ENCODE measurements at regions not wholly inside any gene's neighbourhood (a gene's known extent, or its start where the extent isn't known, plus 50 kb on each side); places are given as distances from the start of the nearest gene placed in this dataset.
"Not testable (repeated sequence)": the region's sequence is repeated elsewhere in the genome, so short reads cannot be mapped to it uniquely, and the experiment has no call there.

DNA sequence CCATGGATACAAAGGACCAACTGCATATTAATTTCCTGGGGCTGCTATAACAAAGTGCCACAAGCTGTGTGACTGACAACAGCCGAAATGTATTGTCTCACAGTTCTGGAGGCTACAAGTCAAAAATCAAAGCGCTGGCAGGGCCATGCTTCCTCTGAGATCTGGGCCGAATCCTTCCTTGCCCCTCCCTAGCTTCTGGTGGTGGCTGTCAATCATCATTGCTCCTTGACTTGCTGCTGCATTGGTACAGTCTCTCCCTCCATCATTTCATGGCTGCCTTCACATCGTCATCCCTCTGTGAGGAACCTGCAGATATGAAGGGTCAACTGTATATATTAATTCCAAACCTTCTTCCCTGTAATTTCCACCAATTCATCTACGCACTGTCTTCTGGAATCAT is 118.3 kb downstream of the EXOC5 start:
- DNase-seq: no peak

DNA sequence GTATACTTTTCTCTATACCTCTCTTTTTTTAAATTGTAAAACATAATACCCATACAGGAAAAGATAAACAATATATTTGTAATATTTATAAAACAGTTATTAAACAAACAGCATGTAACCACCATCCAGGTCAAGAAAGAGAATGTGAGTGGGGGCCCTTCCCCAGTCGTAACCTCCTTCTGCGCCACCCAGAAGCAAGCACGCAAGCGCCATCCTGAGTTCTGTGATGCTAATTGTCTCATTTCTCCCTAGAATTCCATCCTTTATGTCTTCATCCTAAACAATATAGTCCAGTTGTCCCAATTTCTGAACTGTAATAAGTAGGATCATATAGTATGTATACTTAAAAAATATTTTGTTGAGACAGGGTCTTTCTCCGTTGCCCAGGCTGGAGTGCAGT is 129.5 kb downstream of the EXOC5 start:
- DNase-seq: no peak

DNA sequence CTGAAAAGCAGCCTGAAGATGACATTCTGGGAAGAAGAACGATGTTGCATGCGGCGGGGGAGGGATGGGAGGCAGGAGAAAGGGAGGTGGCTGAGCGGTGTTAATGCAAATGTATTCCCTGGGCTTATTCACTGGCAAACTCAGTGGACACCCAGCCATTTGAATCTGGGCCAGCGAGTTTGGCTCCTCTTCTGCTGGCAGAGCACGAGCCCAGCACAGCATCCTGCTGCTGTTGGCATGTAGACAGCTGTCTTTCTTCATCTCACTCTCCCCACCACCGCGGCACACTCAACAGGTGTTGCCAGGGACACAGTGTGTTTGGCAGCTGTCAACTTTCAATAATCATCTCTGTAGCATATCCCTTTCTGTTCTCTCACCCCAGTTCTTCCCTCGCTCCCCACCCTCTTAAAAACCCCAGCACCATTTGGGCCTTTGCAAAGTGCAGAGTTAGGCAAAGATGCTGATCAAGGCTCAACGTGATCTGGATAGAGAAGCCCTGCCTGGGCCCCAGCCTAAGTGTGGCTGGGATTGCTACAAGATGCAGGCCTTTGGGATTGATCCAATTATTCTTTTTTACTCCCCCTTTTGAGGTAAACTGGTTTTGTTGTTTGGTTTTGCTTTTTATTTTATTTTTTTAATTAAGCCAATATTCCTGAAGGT is 131.9 kb downstream of the EXOC5 start:
- no peak for DNase-seq

DNA sequence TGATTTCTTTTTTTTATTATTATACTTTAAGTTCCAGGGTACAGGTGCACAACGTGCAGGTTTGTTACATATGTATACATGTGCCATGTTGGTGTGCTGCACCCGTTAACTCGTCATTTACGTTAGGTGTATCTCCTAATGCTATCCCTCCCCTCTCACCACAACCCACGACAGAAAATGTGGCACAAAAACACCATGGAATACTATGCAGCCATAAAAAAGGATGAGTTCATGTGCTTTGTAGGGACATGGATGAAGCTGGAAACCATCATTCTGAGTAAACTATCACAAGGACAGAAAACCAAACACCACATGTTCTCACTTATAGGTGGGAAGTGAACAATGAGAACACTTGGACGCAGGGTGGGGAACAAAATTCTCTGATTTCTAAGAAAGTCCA is 140.9 kb downstream of the EXOC5 start:
- DNase-seq: not testable (repeated sequence)

DNA sequence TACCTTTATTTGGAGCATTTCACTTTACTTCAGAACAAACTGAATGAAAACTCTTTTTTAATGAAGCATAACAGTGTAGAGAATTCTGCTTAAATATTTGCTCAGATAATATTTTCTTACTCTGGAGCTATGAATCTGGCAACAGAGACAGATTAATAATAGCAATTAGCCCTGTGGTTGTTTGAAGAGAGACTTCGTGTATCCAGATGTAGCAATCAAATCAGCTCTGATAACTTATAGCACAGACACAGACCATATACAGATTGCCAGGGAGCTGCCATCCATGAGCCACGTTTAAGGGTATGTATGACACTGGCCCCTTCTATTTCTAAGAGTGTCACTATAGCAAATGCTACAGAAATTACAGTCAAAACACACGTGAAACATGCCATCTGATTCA is 146.6 kb downstream of the EXOC5 start:
- no peak for DNase-seq

DNA sequence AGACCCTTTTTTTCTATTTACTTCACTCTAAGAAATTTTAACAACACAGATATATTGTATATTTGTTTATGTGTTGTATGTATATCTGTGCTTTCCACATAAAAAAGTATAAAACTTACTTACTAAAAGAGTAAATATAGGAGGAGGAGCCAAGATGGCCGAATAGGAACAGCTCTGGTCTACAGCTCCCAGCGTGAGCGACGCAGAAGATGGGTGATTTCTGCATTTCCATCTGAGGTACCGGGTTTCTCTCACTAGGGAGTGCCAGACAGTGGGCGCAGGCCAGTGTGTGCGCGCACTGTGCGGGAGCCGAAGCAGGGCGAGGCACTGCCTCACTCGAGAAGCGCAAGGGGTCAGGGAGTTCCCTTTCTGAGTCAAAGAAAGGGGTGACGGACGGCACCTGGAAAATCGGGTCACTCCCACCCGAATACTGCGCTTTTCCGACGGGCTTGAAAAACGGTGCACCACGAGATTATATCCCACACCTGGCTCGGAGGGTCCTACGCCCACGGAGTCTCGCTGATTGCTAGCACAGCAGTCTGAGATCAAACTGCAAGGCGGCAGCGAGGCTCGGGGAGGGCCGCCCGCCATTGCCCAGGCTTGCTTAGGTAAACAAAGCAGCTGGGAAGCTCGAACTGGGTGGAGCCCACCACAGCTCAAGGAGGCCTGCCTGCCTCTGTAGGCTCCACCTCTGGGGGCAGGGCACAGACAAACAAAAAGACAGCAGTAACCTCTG is 156.5 kb downstream of the EXOC5 start:
- not testable (repeated sequence) for DNase-seq

DNA sequence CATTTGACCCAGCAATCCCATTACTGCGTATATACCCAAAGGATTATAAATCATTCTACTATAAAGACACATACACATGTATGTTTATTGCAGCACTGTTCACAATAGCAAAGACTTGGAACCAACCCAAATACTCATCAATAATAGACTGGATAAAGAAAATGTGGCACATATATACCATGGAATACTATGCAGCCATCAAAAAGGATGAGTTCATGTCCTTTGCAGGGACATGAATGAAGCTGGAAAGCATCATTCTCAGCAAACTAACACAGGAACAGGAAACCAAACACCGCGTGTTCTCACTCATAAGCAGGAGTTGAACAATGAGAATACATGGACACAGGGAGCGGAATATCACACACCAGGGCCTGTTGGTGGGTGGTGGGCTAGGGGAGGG is 158.3 kb downstream of the EXOC5 start:
- DNase-seq: not testable (repeated sequence)

DNA sequence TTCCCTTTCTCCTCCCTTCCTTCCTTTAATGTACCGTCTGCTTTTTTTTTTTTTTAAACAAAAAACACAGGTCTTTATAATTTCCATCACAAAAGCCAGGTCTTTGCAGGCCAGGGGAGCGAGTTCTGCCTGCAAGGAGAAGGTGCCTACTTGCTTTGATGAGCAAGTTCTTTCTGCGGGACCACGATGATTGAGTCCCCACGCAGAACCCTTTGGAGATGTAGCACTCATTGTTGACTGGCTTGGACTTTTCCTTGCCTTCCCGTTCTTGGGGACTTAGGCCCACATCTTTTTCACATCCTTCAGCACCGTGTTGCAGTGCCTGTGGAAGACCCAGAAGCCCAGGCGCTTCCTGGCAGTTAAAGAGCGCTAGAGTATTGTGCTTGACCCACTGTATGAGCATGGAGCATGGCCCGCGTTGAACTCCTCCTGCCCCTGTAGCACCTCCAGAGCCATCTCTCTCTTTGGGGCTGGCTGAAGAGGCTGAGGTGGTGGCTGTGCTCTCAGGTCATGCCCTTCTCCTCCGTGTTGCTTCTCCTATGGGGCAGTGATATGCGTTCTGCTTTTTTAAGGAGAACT is 177.6 kb downstream of the EXOC5 start:
- DNase-seq: no peak

DNA sequence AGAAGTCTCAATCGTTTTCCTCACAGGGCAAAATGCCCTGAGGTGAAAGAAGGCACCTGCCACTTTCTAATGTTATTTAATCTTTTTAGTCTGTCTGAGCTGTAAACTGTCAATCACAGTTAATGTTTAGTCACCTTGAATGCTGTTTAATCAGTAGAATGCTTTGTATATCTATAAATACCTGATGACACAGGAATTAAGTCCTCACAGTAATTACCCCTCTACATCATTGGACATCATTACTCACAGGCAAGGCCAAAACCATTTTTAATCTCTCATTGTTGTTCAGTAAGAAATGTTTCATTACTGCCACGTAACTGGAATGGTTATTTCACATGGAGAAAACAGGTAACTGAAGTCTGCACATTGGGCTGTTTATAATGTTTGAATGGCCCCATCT is 178.8 kb downstream of the EXOC5 start:
- no peak for DNase-seq

DNA sequence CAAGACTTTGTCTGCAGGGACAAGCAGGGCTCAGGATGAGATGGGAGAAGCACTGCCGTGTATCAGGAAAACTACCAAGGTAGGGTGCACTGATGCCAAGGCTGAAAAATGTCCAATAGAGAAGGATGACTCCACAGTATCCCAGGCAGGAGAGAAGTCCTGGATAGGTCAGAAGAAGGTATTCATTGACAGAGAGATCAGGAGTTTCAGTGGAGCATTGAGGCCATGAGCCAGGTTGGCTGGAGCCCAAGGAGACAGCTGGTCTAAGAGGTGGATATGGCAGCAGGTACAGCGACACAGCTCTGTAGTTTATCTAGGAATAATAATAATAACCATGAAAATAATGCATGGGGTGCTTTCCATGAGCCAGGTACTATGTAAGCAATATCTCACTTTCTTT is 180.9 kb downstream of the EXOC5 start:
- DNase-seq: no peak

DNA sequence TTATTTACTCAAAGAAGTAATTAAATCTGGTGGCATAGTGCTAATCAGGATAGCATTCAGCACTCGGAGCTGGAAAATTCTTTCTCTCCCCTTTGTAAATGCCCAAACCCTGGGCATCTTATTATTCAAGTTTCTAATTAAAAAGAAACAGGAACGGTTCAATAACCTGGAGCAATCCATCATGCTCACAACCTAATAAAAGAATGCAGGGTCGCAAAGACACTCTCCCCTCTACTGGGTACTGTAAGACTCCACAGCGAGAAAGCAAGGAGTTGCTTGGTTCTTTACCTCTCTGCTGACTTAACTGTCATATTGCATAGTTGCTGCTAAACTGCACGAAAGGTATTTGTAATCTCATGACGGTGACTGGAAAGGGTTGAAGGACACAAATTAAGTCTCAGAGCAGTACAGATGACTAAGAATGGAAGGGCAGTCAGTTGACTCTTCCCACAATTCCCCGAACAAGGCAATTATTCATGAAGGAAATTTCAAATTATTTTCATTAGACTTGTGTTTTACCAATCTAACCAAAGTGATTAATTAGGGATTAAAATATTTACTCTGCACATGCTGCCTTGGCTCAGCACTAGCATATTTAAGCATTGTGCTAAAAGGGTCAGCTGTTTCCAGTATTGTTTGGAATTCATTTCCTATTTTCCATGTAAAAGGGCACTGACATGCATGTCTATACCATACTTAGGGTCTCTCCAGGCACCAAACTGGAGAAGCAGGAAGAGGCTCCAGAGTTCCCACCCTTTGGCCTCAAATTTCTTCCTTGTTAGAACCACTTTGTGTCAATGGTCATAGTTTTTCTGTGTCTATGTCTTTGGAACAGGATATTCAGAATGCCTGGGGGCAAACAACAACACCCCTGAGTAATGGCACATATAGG is 182.2 kb downstream of the EXOC5 start:
- no peak for DNase-seq

DNA sequence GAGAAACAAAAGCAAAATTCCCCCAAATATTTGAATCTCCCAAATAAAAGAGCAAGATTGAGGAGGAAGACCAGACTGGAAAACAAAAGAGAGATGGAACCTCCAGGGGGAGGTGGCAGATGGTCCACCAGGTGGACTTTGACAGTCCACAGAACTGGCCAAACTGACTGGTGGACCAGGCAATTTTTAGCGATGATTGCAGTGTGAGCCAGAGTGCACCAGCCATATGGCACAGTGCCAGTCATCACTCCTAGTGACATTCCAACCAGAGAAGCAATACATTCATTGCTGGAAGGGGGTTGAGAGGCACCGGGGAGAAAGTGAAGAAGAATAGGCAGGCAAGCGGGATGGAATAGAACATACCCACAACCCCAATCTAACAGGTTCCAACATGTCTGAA is 182.9 kb downstream of the EXOC5 start:
- no peak for DNase-seq

DNA sequence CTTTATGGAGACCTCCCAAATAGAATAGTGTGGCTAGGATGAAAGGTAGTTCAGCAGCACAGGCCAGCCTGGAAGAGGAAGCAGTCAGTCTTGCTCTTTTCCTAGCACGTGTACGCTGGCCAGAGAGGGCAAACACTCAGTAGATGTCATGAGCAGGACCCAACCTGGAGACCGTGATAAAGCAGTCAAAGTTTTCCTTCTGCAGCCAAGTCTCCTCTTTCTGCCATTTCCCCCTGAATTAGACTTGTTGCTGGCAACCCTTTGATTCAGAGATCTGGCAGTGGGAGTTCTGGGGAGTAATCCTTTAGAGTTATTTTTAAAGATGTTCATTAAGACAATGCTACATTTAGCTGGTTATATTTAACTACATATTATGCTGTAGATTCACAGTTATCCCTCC is 183.7 kb downstream of the EXOC5 start:
- no peak for DNase-seq

DNA sequence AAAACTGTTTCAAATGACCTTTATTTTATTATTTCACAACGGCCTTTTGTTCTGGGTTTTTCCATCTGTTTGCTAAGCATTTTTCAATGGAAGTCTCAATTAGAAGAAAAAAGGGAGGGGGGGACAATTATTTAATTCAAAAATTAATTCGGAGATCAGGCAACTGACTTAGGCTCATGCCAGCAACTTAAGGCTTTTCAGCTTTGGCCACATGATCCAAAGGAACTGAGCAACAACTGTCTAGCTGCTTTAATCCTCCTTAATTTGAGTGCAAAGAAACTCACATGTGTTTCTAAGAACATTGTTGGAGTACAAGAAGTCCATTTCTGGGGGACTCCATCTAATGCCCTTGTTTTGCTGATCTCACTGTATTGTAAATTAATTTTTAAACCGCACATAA is 188.0 kb downstream of the EXOC5 start:
- DNase-seq: no peak

DNA sequence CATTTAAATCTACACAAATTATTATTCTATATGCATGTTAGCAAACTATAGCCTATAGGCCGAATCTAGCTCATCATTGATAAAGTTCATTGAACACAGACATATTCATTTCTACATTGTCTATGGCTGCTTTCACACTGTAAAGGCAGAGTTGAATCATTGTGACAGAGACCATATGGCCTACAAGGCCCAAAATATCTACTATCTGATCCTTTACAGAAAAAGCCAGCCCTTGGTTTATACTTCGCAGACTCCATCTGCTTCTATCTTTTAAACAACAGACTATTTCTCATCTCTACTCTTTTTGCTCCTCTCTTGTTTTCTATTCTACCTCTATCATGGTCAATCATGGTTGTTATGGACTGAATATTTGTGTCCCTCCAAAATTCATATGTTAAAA is 190.7 kb downstream of the EXOC5 start:
- no peak for DNase-seq

DNA sequence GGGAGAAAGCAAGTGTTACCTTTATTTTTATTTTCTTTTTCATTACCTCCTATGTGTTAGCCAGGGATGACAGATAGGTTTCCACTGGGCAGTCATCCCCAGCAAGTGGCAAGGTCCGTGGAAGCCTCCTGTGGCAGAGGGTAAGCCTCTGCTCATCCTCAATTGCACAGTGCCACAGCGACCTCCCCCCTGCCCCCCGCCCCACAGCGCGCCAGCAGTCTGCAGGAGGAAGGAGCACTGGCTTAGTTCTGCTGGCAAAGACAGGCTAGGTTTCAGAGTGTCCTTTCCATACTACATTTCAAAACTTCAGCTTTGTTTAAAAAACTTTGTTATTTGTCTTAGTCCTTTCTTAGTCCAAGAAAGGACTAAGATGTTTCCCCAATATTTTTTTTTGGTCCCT is 194.7 kb downstream of the EXOC5 start:
- no peak for DNase-seq

DNA sequence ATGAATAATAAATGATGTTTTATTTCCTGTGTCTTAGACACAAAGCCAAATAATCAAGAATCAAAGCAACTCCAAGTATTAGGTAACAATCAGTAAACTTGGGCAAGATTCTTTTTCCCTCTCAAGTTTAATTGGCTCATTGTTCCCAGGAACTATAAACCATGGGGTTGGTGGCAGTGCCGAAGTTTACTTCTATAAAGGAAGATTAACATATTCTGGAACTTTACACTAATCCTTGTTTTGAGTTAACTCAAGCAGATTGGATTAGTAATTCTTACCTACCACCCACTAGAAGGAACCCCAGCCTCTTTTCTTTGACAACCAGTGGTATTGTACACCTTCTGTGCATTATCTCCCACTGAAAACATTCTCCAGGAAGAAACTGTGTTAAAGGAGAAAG is 197.1 kb downstream of the EXOC5 start:
- no peak for DNase-seq

DNA sequence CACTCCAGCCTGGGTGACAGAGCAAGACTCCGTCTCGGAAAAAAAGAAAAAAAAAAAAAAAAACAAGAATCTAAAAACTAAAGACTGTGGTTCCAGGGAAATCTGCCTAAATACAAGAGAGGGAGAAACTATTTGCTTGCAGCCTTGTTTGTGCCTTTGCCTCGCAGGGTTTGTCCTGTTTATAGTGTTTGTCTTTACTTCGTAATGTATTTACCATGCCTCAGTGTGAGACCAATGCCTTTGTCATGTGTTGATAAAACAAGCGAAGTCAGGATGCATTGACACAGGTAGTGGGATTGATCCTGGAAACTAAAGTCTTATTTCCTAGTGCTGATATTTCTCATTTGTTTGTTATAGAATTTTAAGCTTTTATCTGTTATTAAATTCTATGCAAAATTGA is 199.0 kb downstream of the EXOC5 start:
- no peak for DNase-seq

DNA sequence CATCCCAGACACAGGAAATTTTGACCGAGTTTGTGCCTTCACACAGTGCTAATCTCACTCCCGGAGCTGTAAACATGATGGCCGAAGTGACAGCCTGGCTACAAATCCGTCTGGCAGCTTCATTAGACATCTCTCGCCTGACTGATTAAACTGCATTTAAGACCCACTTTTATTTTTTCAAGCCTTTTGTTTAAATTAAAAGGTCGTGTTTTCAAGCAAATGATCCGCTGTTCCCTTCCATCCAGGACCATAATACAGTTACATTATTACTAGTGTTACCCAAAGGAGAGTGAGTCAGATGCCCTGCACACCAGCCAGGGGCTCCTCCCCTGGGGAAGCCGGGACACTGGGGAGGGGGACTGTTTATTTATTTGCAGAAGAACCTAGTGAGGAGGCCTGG is 200.2 kb downstream of the EXOC5 start:
- no peak for DNase-seq

DNA sequence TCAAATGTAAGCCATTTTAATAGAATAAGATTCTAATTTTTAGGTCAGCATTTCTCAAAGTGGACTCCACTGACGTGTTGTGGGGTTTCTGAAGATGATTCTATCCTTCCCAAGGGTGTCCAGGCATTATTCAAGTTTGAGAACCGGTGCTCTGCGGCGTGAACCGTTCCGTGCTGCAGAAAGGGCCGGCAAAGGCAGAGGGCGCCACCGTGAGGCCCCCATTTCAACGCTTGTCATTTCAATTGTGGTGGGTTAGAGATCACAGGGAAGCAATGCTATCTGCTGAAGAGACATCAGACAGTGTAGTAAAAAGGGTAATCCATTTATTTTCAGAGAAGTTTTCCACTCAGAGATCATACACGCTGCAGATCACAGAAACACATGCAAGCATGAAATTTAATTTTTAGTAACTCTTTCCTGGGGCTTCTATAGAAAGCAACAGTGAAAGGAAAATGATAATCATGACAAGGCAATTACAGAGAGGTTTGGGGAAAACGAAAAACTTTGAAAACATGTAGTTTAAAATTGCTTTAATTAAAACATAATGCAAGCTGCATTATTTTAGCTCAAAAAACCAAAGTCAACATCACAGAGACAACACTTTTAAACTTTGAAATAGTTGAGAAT is 201.7 kb downstream of the EXOC5 start:
- DNase-seq: peak; percentile 52 to 59

DNA sequence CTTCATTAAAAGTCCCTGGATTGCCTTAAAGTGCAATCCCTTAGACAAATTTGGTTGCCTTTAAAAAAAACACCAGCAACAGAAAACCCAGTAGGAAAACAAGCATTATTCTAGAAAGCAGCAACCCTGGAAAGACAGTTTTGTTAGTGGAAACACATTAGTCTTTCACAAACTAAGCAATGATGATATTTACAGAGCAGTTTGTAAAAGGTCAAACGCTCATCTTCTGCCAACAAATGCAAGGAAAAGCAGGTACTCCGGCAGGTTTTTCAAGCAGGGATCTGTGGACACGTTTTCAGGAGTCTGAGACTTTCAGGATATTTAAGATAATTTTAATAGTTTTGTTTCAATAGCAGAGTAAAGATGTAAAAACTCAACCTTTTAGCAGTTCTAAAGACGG is 202.2 kb downstream of the EXOC5 start:
- DNase-seq: no peak

DNA sequence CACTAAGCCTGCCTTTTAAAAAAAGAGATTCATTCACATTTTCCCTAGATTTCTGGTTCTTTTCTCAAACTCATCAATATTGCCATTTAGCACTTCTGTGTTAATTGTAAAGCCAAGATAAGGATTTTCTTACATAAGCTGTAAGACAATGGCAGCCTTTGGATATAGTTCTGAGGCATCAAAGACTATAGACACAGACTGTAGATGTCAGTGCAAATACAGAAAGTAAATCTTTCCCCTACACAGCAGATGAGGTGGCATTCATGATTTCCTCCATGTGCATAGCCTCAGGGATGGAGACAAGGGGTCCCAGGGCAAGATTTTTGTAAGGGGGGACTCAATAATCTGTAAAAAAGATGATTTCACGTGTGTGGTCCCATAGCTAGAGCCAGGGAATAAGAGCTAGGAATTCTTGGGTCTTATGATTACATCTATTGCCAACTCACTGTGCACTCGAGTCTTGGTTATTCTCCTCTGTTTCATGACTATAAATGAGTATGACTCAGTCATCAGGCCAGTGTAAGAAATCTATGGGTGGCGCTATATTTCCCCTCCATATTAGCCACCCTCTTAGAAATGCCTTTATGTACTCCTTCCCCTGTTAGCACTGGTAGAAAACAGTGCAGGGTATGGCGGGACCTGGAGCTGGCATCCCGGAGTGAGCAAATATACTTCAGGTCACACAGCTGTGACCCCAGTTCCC is 207.5 kb downstream of the EXOC5 start:
- no peak for DNase-seq

Data from stimulated activated CD4-positive, alpha-beta T cell treated with anti-CD3 and anti-CD28 coated beads, Interleukin-2, amount 100 ng/mL, for 24 hours (primary cell).